BJ (cell line): ENCODE measurements at regions not wholly inside any gene's neighbourhood (a gene's known extent, or its start where the extent isn't known, plus 50 kb on each side); places are given as distances from the start of the nearest gene placed in this dataset.

Experiments used
- CTCF ChIA-PET: fragments of 350-600 bp; formaldehyde crosslinking; extraction: SDS; loops from one replicate; lab custom pipeline; 2021; ENCODE audit warnings: antibody characterized with exemption, inconsistent platforms; lab: Yijun Ruan, JAX
- POLR2A ChIA-PET: fragments of 300-600 bp; sonication (Branson Sonifier 250); formaldehyde crosslinking; extraction: SDS; loops from one replicate; lab custom pipeline; 2021; ENCODE audit warnings: antibody characterized with exemption; lab: Charles Lee
- DNase-seq: peaks from one replicate; pipeline ENCODE4 v3.0.0-alpha.2; 2011; ENCODE audit warnings: low read depth
- H3K27me3 ChIP-seq: 2 replicates; pipeline ENCODE4 v1.6.0; 2011; ENCODE audit warnings: low read length; ENCODE audit not compliant: control insufficient read depth, insufficient read depth
- H3K36me3 ChIP-seq: 2 replicates; pipeline ENCODE4 v1.5.1; 2011; ENCODE audit warnings: low read length; ENCODE audit not compliant: control insufficient read depth, insufficient read depth
- H3K4me3 ChIP-seq: 2 replicates; pipeline ENCODE4 v1.5.1; 2011; ENCODE audit warnings: low read depth, mild to moderate bottlenecking, control low read depth, low read length
- CTCF ChIP-seq: IDR thresholded peaks from 2 replicates; pipeline ENCODE4 v1.5.1; 2011; ENCODE audit warnings: low read depth, mild to moderate bottlenecking, control low read depth, inconsistent platforms, low read length, moderate library complexity; ENCODE audit not compliant: insufficient read depth

GRCh38 chr9:99718631-99719030 lies 103.1 kb upstream of the NR4A3 start:
- Histone ChIP-seq H3K4me3 (no peak overlapping the region), H3K27me3 (no peaks in the 10 kb centered on the region), H3K36me3 (no peaks in the 10 kb centered on the region)
- POLR2A ChIA-PET, result no interaction called here
- CTCF ChIA-PET, result interaction anchor here (1.8 kb wide), 1 partner anchor 15 kb away, joined by 3 read pairs; no protein-coding TSS in a partner anchor
- no peak for TF ChIP-seq CTCF
- DNase-seq, result no peak

GRCh38 chr9:99720455-99721050 lies 101.1 kb upstream of the NR4A3 start:
- no peak for TF ChIP-seq CTCF
- no peak for DNase-seq
- ChIA-PET POLR2A (no interaction called here), CTCF (interaction anchor here (0.6 to 1.2 kb wide), 3 partner anchors 15 to 976 kb away, joined by 3 to 5 read pairs (median 4); no protein-coding TSS in a partner anchor)
- no peak overlapping the region for H3K4me3 ChIP-seq
- no peaks in the 10 kb centered on the region for H3K36me3 ChIP-seq
- H3K27me3 ChIP-seq, result no peaks in the 10 kb centered on the region

- H3K36me3 ChIP-seq, result no peaks in the 10 kb centered on the region
- no peaks in the 10 kb centered on the region for H3K27me3 ChIP-seq
- no peak for DNase-seq
- H3K4me3 ChIP-seq, result no peak overlapping the region
- ChIA-PET POLR2A (no interaction called here), CTCF (no interaction called here)
- no peak for TF ChIP-seq CTCF
Measured at GRCh38 chr9:99721898-99722297, 99.8 kb upstream of the NR4A3 start.

GRCh38 chr9:99722877-99723276 lies 98.8 kb upstream of the NR4A3 start:
- no peak overlapping the region for H3K4me3 ChIP-seq
- no peaks in the 10 kb centered on the region for H3K27me3 ChIP-seq
- no peaks in the 10 kb centered on the region for H3K36me3 ChIP-seq
- no peak for TF ChIP-seq CTCF
- POLR2A ChIA-PET, result no interaction called here
- CTCF ChIA-PET, result no interaction called here
- no peak for DNase-seq

GRCh38 chr9:99724640-99725039 lies 97.0 kb upstream of the NR4A3 start:
- POLR2A ChIA-PET, result no interaction called here
- CTCF ChIA-PET, result interaction anchor here (0.6 to 1.0 kb wide), 2 partner anchors 18 to 562 kb away, joined by 3 read pairs; no protein-coding TSS in a partner anchor
- Histone ChIP-seq H3K4me3 (no peak overlapping the region), H3K27me3 (no peaks in the 10 kb centered on the region), H3K36me3 (no peaks in the 10 kb centered on the region)
- DNase-seq, result no peak
- TF ChIP-seq CTCF, result no peak
